GM13977 (cell line): ENCODE measurements at regions not wholly inside any gene's neighbourhood (a gene's known extent, or its start where the extent isn't known, plus 50 kb on each side); places are given as distances from the start of the nearest gene placed in this dataset.

Experiments used
- DNase-seq: peaks from one replicate; pipeline ENCODE4 v3.0.0; 2012; ENCODE audit warnings: low spot score
- CTCF ChIP-seq: IDR thresholded peaks from 2 replicates; pipeline ENCODE4 v1.5.1; 2012; ENCODE audit warnings: mild to moderate bottlenecking, control low read depth; ENCODE audit not compliant: insufficient read depth; ENCODE audit errors: extremely low read depth, missing control alignments
- in situ Hi-C: fragments of 300-500 bp; cut with MboI; formaldehyde crosslinking; loops from one replicate; pipeline ENCODE4 v1.12.0; 2022; ENCODE audit warnings: low sequenced_read_pairs, low pct_unique_long_range_greater_than_20kb, mixed read lengths, inconsistent platforms; ENCODE audit not compliant: unreplicated experiment

- DNase-seq = no peak
- in situ Hi-C loops = no loop called here
- no peak for TF ChIP-seq CTCF
Observed at GRCh38 chr2:215678094-215678493, 242.2 kb upstream of the FN1 start.

- no peak for TF ChIP-seq CTCF
- in situ Hi-C loops = no loop called here
Observed at GRCh38 chr2:215677481-215677880, 241.6 kb upstream of the FN1 start.

GRCh38 chr2:215672406-215672805, 236.5 kb upstream of the FN1 start:
- in situ Hi-C loops = no loop called here
- TF ChIP-seq CTCF = no peak

More at GRCh38 chr2:215677481-215677880, 241.6 kb upstream of the FN1 start:
- no peak for DNase-seq

GRCh38 chr2:215671691-215672090, 235.8 kb upstream of the FN1 start:
- in situ Hi-C loops = no loop called here
- TF ChIP-seq CTCF = no peak
- DNase-seq = no peak

More at GRCh38 chr2:215672406-215672805, 236.5 kb upstream of the FN1 start:
- no peak for DNase-seq

- no peak for DNase-seq
- no peak for TF ChIP-seq CTCF
- in situ Hi-C loops = no loop called here
Observed at GRCh38 chr2:215671244-215671643, 235.4 kb upstream of the FN1 start.

GRCh38 chr2:215670396-215670795, 234.5 kb upstream of the FN1 start:
- in situ Hi-C loops = no loop called here
- DNase-seq = no peak
- no peak for TF ChIP-seq CTCF

GRCh38 chr2:215668378-215668775, 232.5 kb upstream of the FN1 start:
- no peak for DNase-seq
- in situ Hi-C loops = no loop called here
- TF ChIP-seq CTCF = no peak
